OCI-LY7 (cell line): ENCODE measurements at regions not wholly inside any gene's neighbourhood (a gene's known extent, or its start where the extent isn't known, plus 50 kb on each side); places are given as distances from the start of the nearest gene placed in this dataset.

Experiments used
- EZH2phosphoT487 ChIP-seq: fragments of 200-600 bp; sonication (generic); IDR thresholded peaks from 2 replicates; pipeline ENCODE4 v1.6.1; 2018; ENCODE audit warnings: low read depth, borderline replicate concordance, mild to moderate bottlenecking, mixed run types, antibody characterized with exemption, low read length, moderate library complexity, mixed read lengths
- TF ChIP-seq, protein P1 (sequence below): fragments of 200-600 bp; sonication (generic); conservative IDR thresholded peaks from 2 replicates; pipeline ENCODE4 v1.5.1; 2014; ENCODE audit warnings: mild to moderate bottlenecking, antibody characterized with exemption, low read length, moderate library complexity, mixed read lengths

DNA sequence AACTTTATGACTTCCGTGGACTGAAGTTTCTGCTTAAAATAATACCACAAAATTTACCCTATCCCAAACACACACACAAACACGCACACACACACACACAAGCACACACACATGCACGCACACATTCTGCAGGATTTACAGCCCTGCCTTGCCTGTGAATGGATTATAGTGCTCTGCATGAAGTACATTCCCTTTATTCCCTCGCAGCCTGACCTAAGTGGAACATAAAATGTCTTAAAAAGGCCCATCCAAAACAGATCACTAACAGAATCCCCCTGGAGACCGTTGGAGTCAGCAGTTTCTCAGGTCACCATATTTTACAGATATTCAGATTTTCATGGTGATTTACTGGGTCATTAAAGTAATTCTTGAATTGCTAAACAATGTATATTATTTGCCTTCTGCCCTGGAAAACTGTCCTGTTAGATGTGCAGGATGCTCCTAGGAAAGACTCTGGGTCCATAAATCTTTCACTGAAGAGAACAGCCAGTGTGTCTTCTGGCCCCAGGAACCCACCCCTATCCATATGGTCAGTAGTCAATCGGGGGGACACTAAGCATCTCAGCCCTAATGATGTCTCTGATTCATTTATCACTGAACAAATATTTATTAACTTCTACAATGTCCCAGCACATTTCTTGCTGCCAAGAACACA is 587.7 kb upstream of the BOD1L1 start:
- TF ChIP-seq, protein P1, sequence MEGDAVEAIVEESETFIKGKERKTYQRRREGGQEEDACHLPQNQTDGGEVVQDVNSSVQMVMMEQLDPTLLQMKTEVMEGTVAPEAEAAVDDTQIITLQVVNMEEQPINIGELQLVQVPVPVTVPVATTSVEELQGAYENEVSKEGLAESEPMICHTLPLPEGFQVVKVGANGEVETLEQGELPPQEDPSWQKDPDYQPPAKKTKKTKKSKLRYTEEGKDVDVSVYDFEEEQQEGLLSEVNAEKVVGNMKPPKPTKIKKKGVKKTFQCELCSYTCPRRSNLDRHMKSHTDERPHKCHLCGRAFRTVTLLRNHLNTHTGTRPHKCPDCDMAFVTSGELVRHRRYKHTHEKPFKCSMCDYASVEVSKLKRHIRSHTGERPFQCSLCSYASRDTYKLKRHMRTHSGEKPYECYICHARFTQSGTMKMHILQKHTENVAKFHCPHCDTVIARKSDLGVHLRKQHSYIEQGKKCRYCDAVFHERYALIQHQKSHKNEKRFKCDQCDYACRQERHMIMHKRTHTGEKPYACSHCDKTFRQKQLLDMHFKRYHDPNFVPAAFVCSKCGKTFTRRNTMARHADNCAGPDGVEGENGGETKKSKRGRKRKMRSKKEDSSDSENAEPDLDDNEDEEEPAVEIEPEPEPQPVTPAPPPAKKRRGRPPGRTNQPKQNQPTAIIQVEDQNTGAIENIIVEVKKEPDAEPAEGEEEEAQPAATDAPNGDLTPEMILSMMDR, result no peak
- no peak for TF ChIP-seq EZH2phosphoT487
